ENCODE measurements at regions not wholly inside any gene's neighbourhood (a gene's known extent, or its start where the extent isn't known, plus 50 kb on each side); places are given as distances from the start of the nearest gene placed in this dataset.
"Not testable (repeated sequence)": the region's sequence is repeated elsewhere in the genome, so short reads cannot be mapped to it uniquely, and the experiment has no call there.

DNA sequence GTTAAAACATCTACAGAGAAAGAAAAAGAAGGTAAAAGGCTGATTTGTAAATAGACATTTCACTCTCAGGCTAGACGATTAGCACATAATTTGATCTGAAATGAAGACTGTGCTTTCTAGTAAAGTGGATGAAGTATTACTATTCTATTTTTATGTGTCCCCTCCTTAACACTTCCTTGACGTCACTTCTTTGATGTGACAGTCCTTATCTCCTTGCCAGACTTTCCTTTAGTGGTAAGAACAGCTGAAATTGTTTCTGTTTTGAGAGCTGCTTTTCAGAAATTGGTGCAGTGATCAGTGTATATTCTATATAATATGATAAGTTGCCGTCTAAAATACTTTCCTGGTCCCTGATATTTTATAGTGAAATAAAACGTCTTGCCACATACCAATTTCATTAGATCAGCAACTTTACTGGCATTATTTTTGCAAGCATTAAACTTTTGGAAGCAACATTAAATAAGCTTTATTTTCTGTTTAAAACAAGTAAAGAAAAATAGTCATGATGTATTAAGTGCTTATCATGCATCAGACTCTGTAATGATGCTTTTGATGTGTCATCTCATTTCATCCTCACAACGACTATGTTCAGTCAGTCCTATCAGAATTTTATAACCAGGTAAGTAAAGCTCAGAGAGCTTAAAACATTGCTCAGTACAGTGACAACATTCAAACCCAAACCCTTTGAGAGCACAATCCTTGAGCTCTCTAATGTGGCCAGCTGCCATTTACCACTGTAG lies 210.3 kb upstream of the PCDH9 start:
- DNase-seq: peak; percentile 4

GRCh38 chr13:67439365-67439764 lies 209.2 kb upstream of the PCDH9 start:
- no peak for DNase-seq

DNA sequence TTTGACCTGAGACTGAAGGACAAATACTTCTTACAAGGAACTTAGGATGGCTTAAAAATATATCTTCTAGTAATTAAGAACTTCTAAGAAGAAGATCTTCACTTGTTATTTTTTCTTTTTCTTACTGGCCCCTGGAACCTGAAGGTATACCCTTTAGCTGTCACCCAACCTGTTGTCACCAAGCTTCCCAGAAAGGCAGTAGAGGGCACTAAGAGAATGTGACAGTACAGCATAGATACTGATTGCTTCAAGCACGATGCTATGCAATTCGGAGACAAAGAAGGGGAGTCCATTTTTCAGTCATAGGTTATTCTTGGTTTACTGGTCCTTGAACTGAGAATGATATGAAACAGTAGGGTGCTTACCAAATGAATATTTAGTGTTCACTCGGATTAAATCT lies 208.3 kb upstream of the PCDH9 start:
- DNase-seq: no peak

GRCh38 chr13:67437244-67437643 lies 207.1 kb upstream of the PCDH9 start:
- peak; percentile 36 for DNase-seq

DNA sequence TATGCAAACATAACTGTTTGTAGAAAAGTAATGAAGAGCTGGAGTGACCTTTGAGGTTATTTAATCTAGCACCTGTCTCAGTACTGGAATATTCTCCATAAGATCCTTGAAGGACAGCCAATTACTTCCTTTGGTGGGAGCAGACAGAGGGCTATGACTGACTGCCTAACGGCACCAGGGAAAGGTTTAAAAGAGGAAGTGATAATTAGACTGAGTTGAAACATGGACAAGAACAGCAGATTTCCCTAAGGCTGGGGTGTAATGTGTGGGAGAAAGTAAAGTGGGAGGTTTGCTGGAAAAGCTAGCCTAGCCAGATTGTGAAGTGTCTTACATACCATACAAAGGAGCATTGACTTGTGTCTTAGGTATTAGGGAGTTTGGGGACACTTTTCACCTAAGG lies 191.3 kb upstream of the PCDH9 start:
- DNase-seq: no peak

DNA sequence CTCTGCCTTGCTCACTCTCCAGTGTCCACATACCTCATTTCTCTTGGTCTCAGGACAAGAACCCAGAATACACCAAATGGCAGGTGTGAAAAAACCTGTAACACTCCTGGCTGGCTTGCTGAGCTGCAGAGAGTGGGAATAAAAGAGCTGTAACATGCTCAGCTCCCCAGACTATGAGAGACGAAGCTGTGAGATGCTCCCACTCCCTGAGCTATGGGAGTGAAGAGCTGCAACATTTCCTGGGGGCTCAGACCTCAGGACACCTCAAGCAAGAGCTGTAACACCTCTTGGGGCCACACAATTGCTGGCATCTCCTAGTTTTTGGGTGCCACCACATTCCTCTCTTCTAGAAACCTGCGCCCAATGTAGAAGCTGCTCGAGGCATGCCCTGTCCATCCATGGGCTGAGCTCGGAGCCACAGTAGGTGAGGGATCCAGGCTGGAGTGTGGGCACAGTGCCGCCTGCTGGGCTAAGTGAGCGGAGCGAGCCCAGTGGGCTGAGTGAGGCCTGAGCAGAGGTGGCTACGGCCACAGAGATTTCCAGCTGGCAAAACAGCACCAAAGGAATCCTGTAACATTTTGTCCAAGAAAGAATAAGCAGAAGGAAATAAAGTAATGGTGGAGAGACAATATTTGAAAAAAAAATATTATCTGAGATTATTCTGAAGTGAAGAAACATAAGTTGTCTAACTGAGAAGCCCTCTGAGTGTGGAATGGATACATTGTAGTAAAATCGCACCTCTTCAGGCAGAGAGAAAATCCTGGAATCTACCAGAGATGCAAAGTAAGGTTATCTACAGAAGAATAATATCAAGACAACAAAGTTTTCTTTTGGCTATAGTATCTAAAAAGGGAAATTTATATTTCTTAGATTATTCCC lies 186.2 kb upstream of the PCDH9 start:
- DNase-seq: no peak

DNA sequence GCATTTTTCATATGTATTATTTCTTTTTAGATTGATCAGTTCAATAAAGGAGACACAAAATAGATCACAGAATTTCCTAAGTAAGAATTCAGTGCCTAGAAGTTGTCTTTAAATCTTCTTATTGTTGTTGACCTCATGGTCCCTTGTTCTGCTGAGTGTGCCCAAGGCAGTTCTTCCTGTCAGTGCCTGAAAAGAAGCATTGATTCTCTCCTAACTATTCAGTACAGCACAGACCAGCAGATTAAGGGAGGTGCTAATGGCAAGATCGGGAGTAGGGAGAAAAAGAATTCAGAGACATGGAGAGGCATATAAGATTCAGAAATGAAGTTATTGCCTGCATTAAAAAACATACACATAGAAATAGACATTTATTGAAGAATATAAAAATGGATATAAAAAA lies 180.5 kb upstream of the PCDH9 start:
- no peak for DNase-seq

DNA sequence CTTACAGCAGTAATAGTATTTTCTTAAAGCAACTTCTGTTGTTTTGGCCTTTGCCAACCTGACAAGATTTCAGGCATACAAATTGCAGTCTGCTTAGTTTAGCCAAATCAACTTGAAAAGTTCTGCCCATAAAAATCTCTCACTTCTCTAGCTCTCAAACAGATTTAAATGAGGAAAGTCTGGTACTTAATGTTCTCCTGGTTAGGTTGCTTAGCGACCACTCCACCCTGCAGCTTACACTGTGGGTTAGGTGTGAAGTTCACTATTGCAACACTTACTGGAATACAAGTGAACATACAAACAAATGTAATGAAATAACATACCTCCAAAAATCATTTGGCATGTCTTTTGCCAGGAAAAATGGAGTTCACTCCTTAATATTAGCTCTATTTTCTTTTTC lies 178.7 kb upstream of the PCDH9 start:
- no peak for DNase-seq

- DNase-seq: no peak
Observed at GRCh38 chr13:67402546-67402945, 172.4 kb upstream of the PCDH9 start.

- no peak for DNase-seq
Observed at GRCh38 chr13:67395577-67395976, 165.4 kb upstream of the PCDH9 start.

DNA sequence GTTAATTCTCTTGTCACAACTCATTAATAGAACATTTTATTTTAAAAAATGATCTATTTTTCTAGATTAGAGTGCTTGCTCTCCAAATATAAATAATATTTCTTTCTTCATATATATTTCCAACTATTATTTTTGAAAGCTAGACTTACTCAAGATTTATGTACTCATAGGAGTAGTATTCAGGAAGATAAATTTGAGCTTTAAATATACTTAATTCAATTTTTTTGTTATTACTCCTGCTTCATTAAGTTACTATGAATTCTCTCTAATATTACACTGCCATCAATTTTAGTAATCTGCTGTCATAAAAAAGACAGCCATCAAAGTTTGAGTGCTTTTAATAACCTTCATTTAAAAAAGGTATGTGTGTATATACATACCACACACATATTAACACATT lies 161.9 kb upstream of the PCDH9 start:
- no peak for DNase-seq

- no peak for DNase-seq
Observed at GRCh38 chr13:67390462-67391086, 160.4 kb upstream of the PCDH9 start.

GRCh38 chr13:67389171-67389570 lies 159.0 kb upstream of the PCDH9 start:
- no peak for DNase-seq

DNA sequence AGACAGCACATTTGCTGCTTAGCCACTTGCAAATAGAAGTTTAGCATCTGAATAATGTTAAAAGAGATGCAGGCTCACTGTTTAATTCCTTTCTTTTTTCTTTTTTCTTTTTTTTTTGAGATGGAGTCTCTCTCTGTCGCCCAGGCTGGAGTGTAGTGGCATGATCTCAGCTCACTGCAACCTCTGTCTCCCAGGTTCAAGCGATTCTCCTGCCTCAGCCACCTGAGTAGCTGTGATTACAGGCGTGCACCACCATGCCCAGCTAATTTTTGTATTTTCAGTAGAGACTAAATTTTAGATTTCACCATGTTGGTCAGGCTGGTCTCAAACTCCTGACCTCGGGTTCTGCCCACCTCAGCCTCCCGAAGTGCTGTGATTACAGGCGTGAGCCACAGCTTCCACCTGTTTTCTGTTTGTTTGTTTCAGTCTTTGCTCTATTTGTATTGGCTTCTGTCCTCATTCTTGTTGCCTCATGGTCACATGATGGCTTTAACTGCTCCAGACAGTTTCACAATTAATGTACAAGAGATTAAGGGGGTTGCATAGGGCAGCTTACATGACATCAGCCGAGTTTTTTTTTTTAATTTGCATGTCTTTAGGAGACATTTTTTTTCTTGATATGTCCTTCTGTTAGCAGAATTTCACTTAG lies 153.1 kb upstream of the PCDH9 start:
- not testable (repeated sequence) for DNase-seq

DNA sequence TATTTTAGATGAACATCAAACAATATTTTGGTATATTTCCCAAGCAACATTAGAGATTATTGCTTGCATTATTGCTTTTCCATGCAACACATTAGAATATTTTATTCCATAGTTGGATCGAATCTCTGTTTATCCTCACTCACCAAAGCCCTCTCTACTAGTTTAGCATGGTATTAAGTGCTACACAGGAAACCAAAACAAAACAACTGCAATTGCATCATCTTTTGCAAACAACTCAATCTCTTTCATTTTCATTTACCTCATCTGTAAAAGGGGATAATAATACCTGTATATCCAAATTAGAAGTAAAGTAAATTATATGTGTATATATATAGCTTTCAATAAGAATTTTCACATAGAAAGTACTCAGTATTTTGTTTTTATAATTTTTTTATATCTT lies 147.8 kb upstream of the PCDH9 start:
- no peak for DNase-seq

DNA sequence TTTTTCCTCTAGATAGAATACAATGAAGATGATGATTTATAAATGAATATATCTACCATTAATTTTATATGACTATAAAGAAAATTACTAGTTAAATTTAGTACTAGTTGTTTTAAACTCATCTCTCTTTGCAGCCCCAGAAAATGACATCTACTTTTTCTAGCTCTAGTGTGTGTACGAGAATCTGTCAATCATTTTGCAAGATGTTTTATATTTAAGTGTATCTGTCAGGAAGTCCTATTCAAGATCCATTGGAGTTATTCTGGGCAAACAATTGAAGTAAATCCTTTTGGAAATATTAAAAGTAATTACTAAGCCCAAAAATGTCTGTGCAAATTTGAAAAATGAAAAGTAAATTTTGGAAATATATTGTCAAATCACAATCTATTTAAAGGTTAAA lies 144.3 kb upstream of the PCDH9 start:
- DNase-seq: no peak

DNA sequence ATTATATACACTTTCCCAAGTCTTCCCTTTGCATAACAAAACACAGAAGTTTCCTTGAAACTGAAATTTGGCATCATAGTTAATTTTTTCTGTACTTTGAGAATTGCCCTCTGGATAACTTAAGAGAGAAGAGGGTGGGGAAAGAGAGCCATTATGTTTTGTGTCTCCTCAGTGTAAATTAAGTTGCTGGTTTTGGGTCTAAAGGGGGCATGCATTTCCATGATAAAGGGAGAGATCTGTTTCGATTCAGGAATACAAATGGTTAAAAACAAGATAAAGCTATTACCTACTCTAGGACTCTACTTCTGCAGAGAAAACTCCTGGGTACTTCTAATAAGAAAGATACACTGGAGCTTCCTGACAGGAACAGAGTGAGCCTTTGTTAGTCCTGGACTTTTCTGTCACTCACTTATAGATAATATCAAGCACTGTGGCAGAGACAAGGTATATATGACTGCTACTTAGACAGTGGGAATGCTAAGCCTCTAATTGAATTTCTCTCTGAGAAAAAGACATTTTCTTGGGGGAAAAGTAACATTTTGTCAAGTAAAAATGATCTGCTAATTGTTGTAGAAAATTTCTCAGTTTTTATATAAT lies 142.8 kb upstream of the PCDH9 start:
- DNase-seq: no peak

DNA sequence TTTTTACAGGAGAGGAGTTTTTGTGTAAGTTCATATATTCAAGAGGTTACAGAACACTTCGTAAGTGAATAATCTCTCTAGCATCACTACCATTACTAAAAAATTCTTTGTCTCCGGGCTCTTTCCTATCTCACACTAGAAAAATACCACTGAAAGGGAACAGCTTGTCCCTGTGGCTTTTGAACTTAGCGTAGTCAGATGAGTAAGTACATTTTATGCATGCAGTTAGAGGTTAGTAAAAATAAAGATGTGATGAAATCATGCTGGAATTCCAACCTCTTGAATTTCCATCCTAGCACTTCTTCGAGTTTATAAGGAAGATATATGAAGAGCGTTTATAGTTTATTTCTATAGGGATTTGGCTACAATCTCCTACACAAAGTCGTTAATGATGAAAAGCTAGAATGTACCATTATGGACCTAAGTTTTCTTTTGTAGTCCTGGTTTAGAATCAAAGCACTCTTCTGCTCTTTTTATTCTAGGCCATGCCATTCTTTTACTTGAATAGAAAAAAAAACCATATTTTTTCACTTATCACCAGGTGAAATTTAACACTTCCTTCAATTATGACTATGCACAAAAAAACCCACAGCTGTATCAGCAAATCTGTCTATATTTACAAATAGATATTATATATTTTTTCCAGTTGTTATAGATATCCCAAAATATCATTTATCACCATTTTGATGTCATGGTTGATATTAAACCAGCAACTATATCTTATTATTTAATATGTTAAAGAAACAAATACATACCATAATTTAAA lies 139.9 kb upstream of the PCDH9 start:
- DNase-seq: no peak

DNA sequence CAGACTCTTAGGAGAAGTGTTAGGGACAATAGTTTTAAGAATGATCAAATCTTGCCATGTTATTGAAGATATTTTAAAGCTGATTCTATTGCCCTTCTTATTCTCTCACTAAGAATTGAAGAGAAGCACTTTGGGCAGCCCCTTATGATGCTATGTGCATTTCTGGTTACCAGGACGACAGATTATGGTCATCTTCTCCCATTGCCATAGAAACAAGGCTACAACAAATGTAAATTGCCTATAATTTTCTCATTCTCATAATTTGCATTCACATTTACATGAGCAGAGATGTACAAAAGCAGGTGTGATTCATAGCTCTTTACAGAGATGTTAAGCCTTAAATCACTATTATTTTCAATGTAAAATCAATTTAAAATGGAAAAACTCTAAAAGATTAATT lies 137.3 kb upstream of the PCDH9 start:
- no peak for DNase-seq

GRCh38 chr13:67366533-67366932 lies 136.4 kb upstream of the PCDH9 start:
- DNase-seq: no peak

DNA sequence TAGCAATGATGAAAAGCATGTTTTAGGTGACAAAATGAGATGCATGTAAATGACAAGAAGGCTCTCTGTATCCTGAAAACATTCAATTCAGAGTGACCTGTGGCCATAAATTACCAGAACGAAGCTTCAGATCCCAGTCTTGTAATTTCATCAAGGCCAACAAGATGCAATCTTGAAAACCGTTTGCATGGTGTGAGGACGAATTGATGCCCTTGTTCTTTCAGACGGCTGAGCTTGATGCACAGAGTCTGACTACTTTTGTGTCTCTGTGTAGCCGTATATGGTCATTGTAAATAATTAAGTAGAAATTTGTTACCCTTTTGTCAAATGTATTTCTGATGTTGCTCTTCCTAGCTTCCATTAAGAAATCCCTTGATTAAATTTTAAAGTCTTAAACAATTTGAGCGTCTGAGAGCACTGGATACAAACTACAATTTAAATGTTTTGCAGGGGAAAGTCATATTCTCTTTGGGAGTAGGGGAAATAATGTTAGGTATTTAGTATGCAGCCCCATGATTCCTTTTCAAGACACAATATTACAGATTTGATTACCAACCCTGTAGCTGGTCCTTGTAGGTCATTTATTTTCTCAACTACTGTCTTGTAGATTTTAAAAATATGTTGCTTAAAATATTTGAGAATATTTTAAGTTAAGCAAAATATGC lies 125.8 kb upstream of the PCDH9 start:
- DNase-seq: no peak

All from renal pelvis (tissue), 1 donor.